Upper lobe of left lung (tissue), 4 donors: ENCODE measurements at regions not wholly inside any gene's neighbourhood (a gene's known extent, or its start where the extent isn't known, plus 50 kb on each side); places are given as distances from the start of the nearest gene placed in this dataset.

Experiments
- CTCF ChIP-seq, 6 experiments: fragments of 450-650 bp in 4 of 6; fragments of 200-600 bp in 2 of 6; sonication (generic) in 2 of 6; IDR thresholded peaks; one replicate each; pipeline ENCODE4 v1.5.1; 2016 to 2019; ENCODE audit warnings: antibody characterized with exemption in 6 of 6
- EP300 ChIP-seq, 4 donors: sonication (generic); formaldehyde crosslinking; IDR thresholded peaks; one replicate each; pipeline ENCODE4 v1.5.1; 2017; ENCODE audit warnings: antibody characterized with exemption in 4 of 4, control low read depth in 2 of 4
- POLR2A ChIP-seq, 4 donors: fragments of 450-650 bp; IDR thresholded peaks; one replicate each; pipeline ENCODE4 v1.5.1; 2016 to 2017; ENCODE audit warnings: antibody characterized with exemption in 4 of 4, mild to moderate bottlenecking in 2 of 4
- POLR2AphosphoS5 ChIP-seq, 2 donors: sonication (generic); formaldehyde crosslinking; IDR thresholded peaks; one replicate each; pipeline ENCODE4 v1.5.1; 2017; ENCODE audit warnings: antibody characterized with exemption in 2 of 2

- TF ChIP-seq CTCF (IDR thresholded peaks at IDR 0.05) (no peak), POLR2AphosphoS5 (IDR thresholded peaks at IDR 0.05) (no peak), POLR2A (IDR thresholded peaks at IDR 0.05) (no peak), EP300 (IDR thresholded peaks at IDR 0.05) (no peak)
Observed at GRCh38 chr6:106026748-106027715, 59.1 kb upstream of the PRDM1 start.
